OCI-LY7 (cell line): ENCODE measurements at regions not wholly inside any gene's neighbourhood (a gene's known extent, or its start where the extent isn't known, plus 50 kb on each side); places are given as distances from the start of the nearest gene placed in this dataset.

ENCODE experiments used
- EZH2phosphoT487 ChIP-seq: fragments of 200-600 bp; sonication (generic); IDR thresholded peaks from 2 replicates; pipeline ENCODE4 v1.6.1; 2018; ENCODE audit warnings: low read depth, borderline replicate concordance, mild to moderate bottlenecking, mixed run types, antibody characterized with exemption, low read length, moderate library complexity, mixed read lengths
- TF ChIP-seq, protein P1 (sequence below): fragments of 200-600 bp; sonication (generic); conservative IDR thresholded peaks from 2 replicates; pipeline ENCODE4 v1.5.1; 2014; ENCODE audit warnings: mild to moderate bottlenecking, antibody characterized with exemption, low read length, moderate library complexity, mixed read lengths

DNA sequence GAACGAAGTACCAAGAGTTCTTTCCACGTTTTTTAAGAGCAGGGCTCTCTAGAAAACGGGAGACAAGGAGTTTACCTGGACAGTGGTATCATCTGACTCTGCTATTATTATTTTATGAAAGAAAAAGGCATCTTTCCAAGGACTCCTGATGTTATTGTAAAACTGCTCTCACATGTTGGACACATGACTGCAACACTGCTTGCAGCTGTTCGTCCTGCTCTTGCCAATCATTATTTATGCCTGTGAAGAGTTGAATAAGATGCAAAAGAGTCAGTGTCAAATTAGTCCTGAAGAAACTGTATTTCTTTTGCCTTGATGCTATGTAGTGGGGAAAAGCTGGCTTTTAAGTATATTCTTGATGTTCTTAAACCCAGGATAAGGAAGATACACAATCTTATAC lies 284.5 kb upstream of the PTGER4 start:
- TF ChIP-seq, protein P1, sequence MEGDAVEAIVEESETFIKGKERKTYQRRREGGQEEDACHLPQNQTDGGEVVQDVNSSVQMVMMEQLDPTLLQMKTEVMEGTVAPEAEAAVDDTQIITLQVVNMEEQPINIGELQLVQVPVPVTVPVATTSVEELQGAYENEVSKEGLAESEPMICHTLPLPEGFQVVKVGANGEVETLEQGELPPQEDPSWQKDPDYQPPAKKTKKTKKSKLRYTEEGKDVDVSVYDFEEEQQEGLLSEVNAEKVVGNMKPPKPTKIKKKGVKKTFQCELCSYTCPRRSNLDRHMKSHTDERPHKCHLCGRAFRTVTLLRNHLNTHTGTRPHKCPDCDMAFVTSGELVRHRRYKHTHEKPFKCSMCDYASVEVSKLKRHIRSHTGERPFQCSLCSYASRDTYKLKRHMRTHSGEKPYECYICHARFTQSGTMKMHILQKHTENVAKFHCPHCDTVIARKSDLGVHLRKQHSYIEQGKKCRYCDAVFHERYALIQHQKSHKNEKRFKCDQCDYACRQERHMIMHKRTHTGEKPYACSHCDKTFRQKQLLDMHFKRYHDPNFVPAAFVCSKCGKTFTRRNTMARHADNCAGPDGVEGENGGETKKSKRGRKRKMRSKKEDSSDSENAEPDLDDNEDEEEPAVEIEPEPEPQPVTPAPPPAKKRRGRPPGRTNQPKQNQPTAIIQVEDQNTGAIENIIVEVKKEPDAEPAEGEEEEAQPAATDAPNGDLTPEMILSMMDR = no peak
- TF ChIP-seq EZH2phosphoT487 = no peak
